GM10266 (cell line): ENCODE measurements at regions not wholly inside any gene's neighbourhood (a gene's known extent, or its start where the extent isn't known, plus 50 kb on each side); places are given as distances from the start of the nearest gene placed in this dataset.

ENCODE experiments used
- DNase-seq: peaks from one replicate; pipeline ENCODE4 v3.0.0; 2012; ENCODE audit errors: extremely low spot score
- CTCF ChIP-seq: IDR thresholded peaks from 2 replicates; pipeline ENCODE4 v1.5.1; 2012; ENCODE audit warnings: mild to moderate bottlenecking, low read depth; ENCODE audit not compliant: control insufficient read depth, insufficient read depth; ENCODE audit errors: missing control alignments

- TF ChIP-seq CTCF: no peak
- DNase-seq: no peak
Observed at GRCh38 chr6:23505026-23505425, 621.0 kb upstream of the NRSN1 start.

- DNase-seq: no peak
- TF ChIP-seq CTCF: no peak
Observed at GRCh38 chr6:23510778-23511510, 615.1 kb upstream of the NRSN1 start.

- no peak for TF ChIP-seq CTCF
- no peak for DNase-seq
Observed at GRCh38 chr6:23511817-23512216, 614.2 kb upstream of the NRSN1 start.

- TF ChIP-seq CTCF: no peak
Observed at GRCh38 chr6:23518294-23518693, 607.7 kb upstream of the NRSN1 start.

GRCh38 chr6:23522792-23523547 lies 603.0 kb upstream of the NRSN1 start:
- no peak for DNase-seq
- TF ChIP-seq CTCF: no peak

More at GRCh38 chr6:23518294-23518693, 607.7 kb upstream of the NRSN1 start:
- DNase-seq: no peak

- TF ChIP-seq CTCF: no peak
Observed at GRCh38 chr6:23523771-23524170, 602.2 kb upstream of the NRSN1 start.

GRCh38 chr6:23524548-23524947 lies 601.5 kb upstream of the NRSN1 start:
- DNase-seq: no peak

More at GRCh38 chr6:23523771-23524170, 602.2 kb upstream of the NRSN1 start:
- no peak for DNase-seq

More at GRCh38 chr6:23524548-23524947, 601.5 kb upstream of the NRSN1 start:
- no peak for TF ChIP-seq CTCF
